Testis (tissue), 2 donors: ENCODE measurements at regions not wholly inside any gene's neighbourhood (a gene's known extent, or its start where the extent isn't known, plus 50 kb on each side); places are given as distances from the start of the nearest gene placed in this dataset.

Experiments
- CTCF ChIP-seq, 3 experiments: fragments of 450-650 bp in 2 of 3; fragments of 200-600 bp in 1 of 3; sonication (generic) in 1 of 3; IDR thresholded peaks; one replicate each; pipeline ENCODE4 v1.5.1; 2016 to 2019; ENCODE audit warnings: antibody characterized with exemption in 3 of 3, mild to moderate bottlenecking in 2 of 3, moderate library complexity in 1 of 3
- POLR2A ChIP-seq: fragments of 450-650 bp; IDR thresholded peaks from one replicate; pipeline ENCODE4 v1.6.1; 2017; ENCODE audit warnings: antibody characterized with exemption, mild to moderate bottlenecking, moderate library complexity

DNA sequence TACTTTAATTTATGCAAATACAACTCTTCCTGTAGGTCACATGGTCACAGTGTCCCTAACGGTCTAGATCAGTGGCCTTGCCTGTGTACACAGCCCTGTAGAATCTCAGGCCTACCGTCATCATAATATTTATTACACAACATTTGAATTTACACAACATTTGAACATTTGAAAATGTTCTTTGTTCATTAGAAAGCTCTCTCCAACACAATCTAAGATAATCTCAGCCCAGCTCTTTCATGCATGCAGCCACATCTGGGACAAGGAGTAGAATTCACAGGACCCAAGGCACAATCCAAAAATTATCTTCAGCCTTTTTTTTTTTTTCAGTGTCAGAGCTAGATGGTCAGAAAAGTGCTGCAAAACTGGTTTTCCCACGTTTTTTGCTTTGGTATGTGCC, 892.8 kb downstream of the TFAP2A start:
- TF ChIP-seq CTCF (IDR thresholded peaks at IDR 0.05) (no peak), POLR2A (no peak)
